H9 (cell line): ENCODE measurements at regions not wholly inside any gene's neighbourhood (a gene's known extent, or its start where the extent isn't known, plus 50 kb on each side); places are given as distances from the start of the nearest gene placed in this dataset.
A peak's percentile ranks its signal among the peaks of the same experiment; 100 is the strongest.

Source experiments
- DNase-seq: peaks from one replicate; pipeline ENCODE4 v3.0.0-alpha.2; 2017
- H2AFZ ChIP-seq: one replicate; pipeline ENCODE4 v1.6.1; 2013; ENCODE audit warnings: mild to moderate bottlenecking, low read length, control low read depth, moderate library complexity
- H2AK5ac ChIP-seq: 2 replicates; pipeline ENCODE4 v1.6.1; 2013; ENCODE audit warnings: low read length, control low read depth, mixed read lengths; ENCODE audit not compliant: insufficient read length
- H2BK120ac ChIP-seq: one replicate; pipeline ENCODE4 v1.6.1; 2013; ENCODE audit warnings: low read depth, mild to moderate bottlenecking, low read length, control low read depth, inconsistent platforms; ENCODE audit not compliant: poor library complexity, severe bottlenecking
- H2BK12ac ChIP-seq: 2 replicates; pipeline ENCODE4 v1.6.1; 2013; ENCODE audit warnings: low read length, control low read depth, mixed read lengths, low read depth; ENCODE audit not compliant: insufficient read length
- H2BK15ac ChIP-seq: 2 replicates; pipeline ENCODE4 v1.6.1; 2013; ENCODE audit warnings: low read depth, low read length, control low read depth
- H2BK20ac ChIP-seq: one replicate; pipeline ENCODE4 v1.6.1; 2013; ENCODE audit warnings: low read depth, mild to moderate bottlenecking, low read length, control low read depth, inconsistent platforms; ENCODE audit not compliant: poor library complexity, severe bottlenecking
- H2BK5ac ChIP-seq: 2 replicates; pipeline ENCODE4 v1.6.1; 2013; ENCODE audit warnings: low read length, control low read depth, mixed read lengths; ENCODE audit not compliant: insufficient read length
- H3K14ac ChIP-seq: 2 replicates; pipeline ENCODE4 v1.6.1; 2013; ENCODE audit warnings: low read length, control low read depth; ENCODE audit not compliant: insufficient read depth
- H3K18ac ChIP-seq: 2 replicates; pipeline ENCODE4 v1.6.1; 2013; ENCODE audit warnings: low read depth, mild to moderate bottlenecking, mixed read lengths, low read length, control low read depth; ENCODE audit not compliant: insufficient read length
- H3K23ac ChIP-seq: 2 replicates; pipeline ENCODE4 v1.6.1; 2013; ENCODE audit warnings: low read length, control low read depth, mixed read lengths, low read depth; ENCODE audit not compliant: insufficient read length
- H3K23me2 ChIP-seq: 2 replicates; pipeline ENCODE4 v1.6.1; 2013; ENCODE audit warnings: low read depth, mild to moderate bottlenecking, mixed read lengths, low read length, control low read depth; ENCODE audit not compliant: insufficient read length, poor library complexity, severe bottlenecking
- H3K27ac ChIP-seq: 2 replicates; pipeline ENCODE4 v1.5.1; 2013; ENCODE audit warnings: low read length, control low read depth, mixed read lengths, low read depth; ENCODE audit not compliant: insufficient read length
- H3K27me3 ChIP-seq: 2 replicates; pipeline ENCODE4 v1.6.1; 2013; ENCODE audit warnings: low read length, control low read depth, inconsistent platforms; ENCODE audit not compliant: insufficient read depth
- H3K4ac ChIP-seq: 2 replicates; pipeline ENCODE4 v1.6.1; 2013; ENCODE audit warnings: low read depth, mild to moderate bottlenecking, control low read depth, inconsistent platforms, low read length, moderate library complexity
- H3K4me1 ChIP-seq: 2 replicates; pipeline ENCODE4 v1.6.1; 2013; ENCODE audit warnings: low read length, control low read depth, inconsistent platforms; ENCODE audit not compliant: insufficient read depth
- H3K4me2 ChIP-seq: 2 replicates; pipeline ENCODE4 v1.6.1; 2013; ENCODE audit warnings: low read length, control low read depth, mixed read lengths; ENCODE audit not compliant: insufficient read length, insufficient read depth
- H3K56ac ChIP-seq: 2 replicates; pipeline ENCODE4 v1.6.1; 2013; ENCODE audit warnings: low read depth, mild to moderate bottlenecking, mixed read lengths, low read length, control low read depth; ENCODE audit not compliant: insufficient read length
- H3K79me1 ChIP-seq: 2 replicates; pipeline ENCODE4 v1.6.1; 2013; ENCODE audit warnings: low read depth, mild to moderate bottlenecking, moderate library complexity, low read length, control low read depth, inconsistent platforms; ENCODE audit not compliant: insufficient read depth, poor library complexity, severe bottlenecking
- H3K79me2 ChIP-seq: 2 replicates; pipeline ENCODE4 v1.6.1; 2013; ENCODE audit warnings: low read length, control low read depth, inconsistent platforms; ENCODE audit not compliant: insufficient read depth
- H3K9ac ChIP-seq: 2 replicates; pipeline ENCODE4 v1.6.1; 2013; ENCODE audit warnings: low read length, control low read depth, mixed read lengths; ENCODE audit not compliant: insufficient read length; ENCODE audit errors: extremely low read depth
- H3K9me3 ChIP-seq: one replicate; pipeline ENCODE4 v1.6.1; 2013; ENCODE audit warnings: low read depth, low read length, inconsistent platforms; ENCODE audit not compliant: control insufficient read depth
- H3T11ph ChIP-seq: one replicate; pipeline ENCODE4 v1.6.1; 2013; ENCODE audit warnings: mild to moderate bottlenecking, low read length, control low read depth, inconsistent platforms
- H4K20me1 ChIP-seq: one replicate; pipeline ENCODE4 v1.6.1; 2013; ENCODE audit not compliant: control insufficient read depth, insufficient read length, insufficient read depth
- H4K5ac ChIP-seq: 2 replicates; pipeline ENCODE4 v1.6.1; 2013; ENCODE audit warnings: low read depth, mild to moderate bottlenecking, mixed read lengths, low read length, control low read depth; ENCODE audit not compliant: insufficient read length
- H4K8ac ChIP-seq: replicated peaks from 2 replicates; pipeline ENCODE4 v1.6.1; 2013; ENCODE audit warnings: low read length, control low read depth, mixed read lengths, low read depth; ENCODE audit not compliant: insufficient read length
- H4K91ac ChIP-seq: 2 replicates; pipeline ENCODE4 v1.6.1; 2013; ENCODE audit warnings: low read depth, mild to moderate bottlenecking, moderate library complexity, mixed read lengths, low read length, control low read depth; ENCODE audit not compliant: insufficient read length
- H3K27ac Mint-ChIP-seq, 3 experiments: 2 replicates in 2 of 3; 3 replicates in 1 of 3; pipeline ENCODE4 v1.8.0; 2020 to 2021; ENCODE audit warnings: mixed read lengths in 3 of 3, mild to moderate bottlenecking in 1 of 3, moderate library complexity in 1 of 3
- H3K27me3 Mint-ChIP-seq: 2 replicates; pipeline ENCODE4 v1.8.0; 2021; ENCODE audit warnings: low read depth, mild to moderate bottlenecking, moderate library complexity, mixed read lengths
- H3K36me3 Mint-ChIP-seq, 3 experiments: 2 replicates in 2 of 3; 3 replicates in 1 of 3; pipeline ENCODE4 v1.8.0; 2020 to 2021; ENCODE audit warnings: low read depth in 3 of 3, mixed read lengths in 3 of 3; ENCODE audit not compliant: insufficient read depth in 1 of 3
- H3K4me1 Mint-ChIP-seq, 2 experiments: 2 replicates each; pipeline ENCODE4 v1.8.0; 2020; ENCODE audit warnings: mixed read lengths in 2 of 2
- H3K4me3 Mint-ChIP-seq, 2 experiments: 2 replicates in 1 of 2; 3 replicates in 1 of 2; pipeline ENCODE4 v1.8.0; 2020 to 2021; ENCODE audit warnings: mild to moderate bottlenecking in 2 of 2, mixed read lengths in 2 of 2, moderate library complexity in 1 of 2
- H3K9me3 Mint-ChIP-seq, 2 experiments: 2 replicates in 1 of 2; 3 replicates in 1 of 2; pipeline ENCODE4 v1.8.0; 2020; ENCODE audit warnings: mild to moderate bottlenecking in 2 of 2, mixed read lengths in 2 of 2, moderate library complexity in 1 of 2
- CTCF ChIP-seq: fragments of 200-600 bp; sonication (generic); conservative IDR thresholded peaks from 3 replicates; pipeline ENCODE4 v1.8.0; 2021; ENCODE audit warnings: antibody characterized with exemption, mild to moderate bottlenecking
- WGBS: extraction: QIAGEN DNeasy Blood & Tissue Kit; methylation state at CpG from one replicate; pipeline ENCODE4 v1.1.7; 2013; ENCODE audit warnings: missing lambda C conversion rate, low lambda C conversion rate, mixed read lengths; ENCODE audit not compliant: insufficient read length; ENCODE audit errors: extremely low coverage; 5-methylcytosine and 5-hydroxymethylcytosine counted together

- H2BK120ac ChIP-seq = no peak overlapping the region
- no peak overlapping the region for H4K8ac ChIP-seq
- H3T11ph ChIP-seq = no peak overlapping the region
- no peak overlapping the region for H2BK20ac ChIP-seq
- H3K18ac ChIP-seq = no peak overlapping the region
- no peak overlapping the region for H3K9ac ChIP-seq
- no peak for DNase-seq
- H3K9me3 Mint-ChIP-seq = no peaks in the 10 kb centered on the region; a peak in 1 of 5 replicates
- no peak overlapping the region for H2AFZ ChIP-seq
- H3K4ac ChIP-seq = no peak overlapping the region
- H2BK5ac ChIP-seq = no peak overlapping the region
- no peak overlapping the region for H2BK12ac ChIP-seq
- no peak overlapping the region for H2BK15ac ChIP-seq
- no peaks in the 10 kb centered on the region for H3K79me1 ChIP-seq
- H3K27me3 ChIP-seq = no peaks in the 10 kb centered on the region
- no peak overlapping the region for H3K4me2 ChIP-seq
- WGBS = no CpG with 5 or more reads among the region's 5 CpGs
- no peak overlapping the region for H3K27ac Mint-ChIP-seq
- no peaks in the 10 kb centered on the region; a peak in 1 of 7 replicates for H3K36me3 Mint-ChIP-seq
- H4K20me1 ChIP-seq = no peaks in the 10 kb centered on the region
- H3K23me2 ChIP-seq = no peaks in the 10 kb centered on the region
- H3K79me2 ChIP-seq = no peaks in the 10 kb centered on the region
- H3K14ac ChIP-seq = no peak overlapping the region
- H2AK5ac ChIP-seq = no peak overlapping the region
- peak; percentile 84 for TF ChIP-seq CTCF
- no peak overlapping the region for H3K56ac ChIP-seq
- H3K4me3 Mint-ChIP-seq = no peak overlapping the region
- no peak overlapping the region for H4K91ac ChIP-seq
- no peak overlapping the region for H4K5ac ChIP-seq
- H3K27ac ChIP-seq = no peak overlapping the region
- peaks cover under 1 to 4% of the 10 kb centered on the region in 2 experiments; a peak in 3 of 4 replicates for H3K4me1 Mint-ChIP-seq
- no peaks in the 10 kb centered on the region for H3K27me3 Mint-ChIP-seq
- H3K4me1 ChIP-seq = no peaks in the 10 kb centered on the region
- H3K9me3 ChIP-seq = no peaks in the 10 kb centered on the region
- no peak overlapping the region for H3K23ac ChIP-seq
Measured at GRCh38 chr4:74675673-74676279, 118.5 kb downstream of the BTC start.
